Fibroblast of lung (primary cell): ENCODE measurements at regions not wholly inside any gene's neighbourhood (a gene's known extent, or its start where the extent isn't known, plus 50 kb on each side); places are given as distances from the start of the nearest gene placed in this dataset.

Source experiments
- CTCF ChIP-seq, 2 donors: IDR thresholded peaks in 1 of 2; conservative IDR thresholded peaks in 1 of 2; 1 replicate in 1 of 2; 2 replicates in 1 of 2; pipeline ENCODE4 v1.5.1; 2011 to 2012; ENCODE audit warnings: low read length in 2 of 2, control low read depth in 1 of 2, inconsistent platforms in 1 of 2, low read depth in 1 of 2, mild to moderate bottlenecking in 1 of 2
- EZH2 ChIP-seq: IDR thresholded peaks from 2 replicates; pipeline ENCODE4 v1.5.1; 2012; ENCODE audit warnings: low read length, control low read depth, mild to moderate bottlenecking; ENCODE audit errors: missing control alignments

GRCh38 chr16:54772400-54772799 is 158.3 kb upstream of the IRX5 start:
- TF ChIP-seq CTCF (conservative IDR thresholded peaks at IDR 0.05 in 1 of 2, IDR thresholded peaks at IDR 0.05 in 1 of 2; ENCODE audit: low read depth in 1 of 2, low read length in 2 of 2) (no peak), EZH2 (no peak)
